ENCODE measurements at regions not wholly inside any gene's neighbourhood (a gene's known extent, or its start where the extent isn't known, plus 50 kb on each side); places are given as distances from the start of the nearest gene placed in this dataset.

GRCh38 chr10:121041499-121041898, 190.3 kb downstream of the WDR11 start:
- no peaks in the 10 kb centered on the region for H3K9me3 ChIP-seq (ENCODE audit: control insufficient read depth, low read depth, low read length)
- H3K36me3 ChIP-seq (ENCODE audit: control insufficient read depth in 2 of 2, extremely low read depth in 1 of 2, insufficient read depth in 2 of 2, low read length in 2 of 2): no peaks in the 10 kb centered on the region
- H4K20me1 ChIP-seq (ENCODE audit: control insufficient read depth, extremely low read depth, insufficient read depth, low read length): no peaks in the 10 kb centered on the region
- H3K27me3 ChIP-seq (ENCODE audit: control insufficient read depth, extremely low read depth, insufficient read depth, low read length): no peaks in the 10 kb centered on the region
- dilution Hi-C loops (cut with MboI; ENCODE audit: extremely low pct_ligation_motif_present, low sequenced_read_pairs): no loop called here
- H3K27ac ChIP-seq (ENCODE audit: control insufficient read depth, insufficient read depth, low read length): no peak overlapping the region
- H3K4me1 ChIP-seq (ENCODE audit: control insufficient read depth, extremely low read depth, insufficient read depth, low read length): peaks cover 3% of the 10 kb centered on the region
- TF ChIP-seq EZH2 (IDR thresholded peaks at IDR 0.05; ENCODE audit: low read length): no peak
- no peak for TF ChIP-seq CTCF (optimal IDR thresholded peaks at IDR 0.05 in 1 of 3, IDR thresholded peaks at IDR 0.05 in 1 of 3, conservative IDR thresholded peaks at IDR 0.05 in 1 of 3; ENCODE audit: extremely low read depth in 1 of 3, insufficient read depth in 2 of 3, low read length in 3 of 3)
- no peak overlapping the region for H3K4me3 ChIP-seq (ENCODE audit: control insufficient read depth in 2 of 3, extremely low read depth in 1 of 3, insufficient read depth in 2 of 3, low read depth in 1 of 3, low read length in 3 of 3)
- no peak for FAIRE-seq
- DNase-seq (ENCODE audit: low read depth, low spot score): no peak
- no peaks in the 10 kb centered on the region for H3K9me1 ChIP-seq (ENCODE audit: control insufficient read depth, extremely low read depth, insufficient read depth, low read length)
- no peak overlapping the region for H3K9ac ChIP-seq (ENCODE audit: control insufficient read depth, extremely low read depth, insufficient read depth, low read length)
- no peak overlapping the region for H3K4me2 ChIP-seq (ENCODE audit: control insufficient read depth, extremely low read depth, insufficient read depth, low read depth, low read length)
- H2AFZ ChIP-seq (ENCODE audit: control insufficient read depth, low read length): no peak overlapping the region
- no peaks in the 10 kb centered on the region for H3K79me2 ChIP-seq (ENCODE audit: control insufficient read depth, insufficient read depth, low read length)

GRCh38 chr10:121041906-121042305, 190.7 kb downstream of the WDR11 start:
- DNase-seq (ENCODE audit: low read depth, low spot score) (no peak), FAIRE-seq (no peak)
- no peaks in the 10 kb centered on the region for H3K9me1 ChIP-seq (ENCODE audit: control insufficient read depth, extremely low read depth, insufficient read depth, low read length)
- TF ChIP-seq EZH2 (IDR thresholded peaks at IDR 0.05; ENCODE audit: low read length): no peak
- no peak for TF ChIP-seq CTCF (optimal IDR thresholded peaks at IDR 0.05 in 1 of 3, IDR thresholded peaks at IDR 0.05 in 1 of 3, conservative IDR thresholded peaks at IDR 0.05 in 1 of 3; ENCODE audit: extremely low read depth in 1 of 3, insufficient read depth in 2 of 3, low read length in 3 of 3)
- dilution Hi-C loops (cut with MboI; ENCODE audit: extremely low pct_ligation_motif_present, low sequenced_read_pairs): no loop called here
- no peaks in the 10 kb centered on the region for H4K20me1 ChIP-seq (ENCODE audit: control insufficient read depth, extremely low read depth, insufficient read depth, low read length)
- H3K36me3 ChIP-seq (ENCODE audit: control insufficient read depth in 2 of 2, extremely low read depth in 1 of 2, insufficient read depth in 2 of 2, low read length in 2 of 2): no peaks in the 10 kb centered on the region
- no peak overlapping the region for H3K9ac ChIP-seq (ENCODE audit: control insufficient read depth, extremely low read depth, insufficient read depth, low read length)
- H3K9me3 ChIP-seq (ENCODE audit: control insufficient read depth, low read depth, low read length): no peaks in the 10 kb centered on the region
- no peaks in the 10 kb centered on the region for H3K79me2 ChIP-seq (ENCODE audit: control insufficient read depth, insufficient read depth, low read length)
- H3K4me2 ChIP-seq (ENCODE audit: control insufficient read depth, extremely low read depth, insufficient read depth, low read depth, low read length): no peak overlapping the region
- no peaks in the 10 kb centered on the region for H3K27me3 ChIP-seq (ENCODE audit: control insufficient read depth, extremely low read depth, insufficient read depth, low read length)
- no peaks in the 10 kb centered on the region for H3K4me1 ChIP-seq (ENCODE audit: control insufficient read depth, extremely low read depth, insufficient read depth, low read length)
- H3K4me3 ChIP-seq (ENCODE audit: control insufficient read depth in 2 of 3, extremely low read depth in 1 of 3, insufficient read depth in 2 of 3, low read depth in 1 of 3, low read length in 3 of 3): no peak overlapping the region
- H3K27ac ChIP-seq (ENCODE audit: control insufficient read depth, insufficient read depth, low read length): no peak overlapping the region
- no peak overlapping the region for H2AFZ ChIP-seq (ENCODE audit: control insufficient read depth, low read length)
